ENCODE measurements at regions not wholly inside any gene's neighbourhood (a gene's known extent, or its start where the extent isn't known, plus 50 kb on each side); places are given as distances from the start of the nearest gene placed in this dataset.
"Not testable (repeated sequence)": the region's sequence is repeated elsewhere in the genome, so short reads cannot be mapped to it uniquely, and the experiment has no call there.

- Histone ChIP-seq H3K27ac (ENCODE audit: low read depth, low read length) (no peak overlapping the region), H3K4me1 (ENCODE audit: control insufficient read depth, insufficient read depth, low read length) (peaks cover 4% of the 10 kb centered on the region), H3K36me3 (ENCODE audit: control insufficient read depth, insufficient read depth, low read length) (no peaks in the 10 kb centered on the region), H3K4me3 (ENCODE audit: low read length) (no peak overlapping the region), H3K9ac (ENCODE audit: extremely low read depth, low read length, poor library complexity, severe bottlenecking) (no peak overlapping the region), H3K9me3 (ENCODE audit: control insufficient read depth, low read length) (no peaks in the 10 kb centered on the region), H3K27me3 (ENCODE audit: control insufficient read depth, insufficient read depth, low read length, poor library complexity, severe bottlenecking) (peaks cover 8% of the 10 kb centered on the region)
- Mint-ChIP-seq H3K27me3 (ENCODE audit: insufficient read depth) (peaks cover 23% of the 10 kb centered on the region), H3K9me3 (no peaks in the 10 kb centered on the region), H3K36me3 (ENCODE audit: low read depth) (no peaks in the 10 kb centered on the region), H3K4me1 (peaks cover 24% of the 10 kb centered on the region), H3K27ac (no peak overlapping the region), H3K4me3 (no peak overlapping the region)
- WGBS, 2 experiments (ENCODE audit: insufficient coverage in 1 of 2, insufficient read length in 1 of 2), result 67 to 86% methylated on average over 1 to 2 of the region's 2 CpGs
- TF ChIP-seq CTCF (conservative IDR thresholded peaks at IDR 0.05), result no peak
- no peak for DNase-seq
Measured at GRCh38 chr6:71681234-71681867, 205.0 kb upstream of the RIMS1 start.

- not testable (repeated sequence) for H3K9ac ChIP-seq (ENCODE audit: extremely low read depth, low read length, poor library complexity, severe bottlenecking); H3K4me1 ChIP-seq (ENCODE audit: control insufficient read depth, insufficient read depth, low read length); H3K4me3 ChIP-seq (ENCODE audit: low read length); H3K27ac ChIP-seq (ENCODE audit: low read depth, low read length); H3K27me3 ChIP-seq (ENCODE audit: control insufficient read depth, insufficient read depth, low read length, poor library complexity, severe bottlenecking); H3K27ac Mint-ChIP-seq; H3K36me3 ChIP-seq (ENCODE audit: control insufficient read depth, insufficient read depth, low read length); H3K27me3 Mint-ChIP-seq (ENCODE audit: insufficient read depth); H3K4me3 Mint-ChIP-seq; H3K9me3 ChIP-seq (ENCODE audit: control insufficient read depth, low read length); DNase-seq; H3K36me3 Mint-ChIP-seq (ENCODE audit: low read depth); H3K9me3 Mint-ChIP-seq; H3K4me1 Mint-ChIP-seq
- WGBS, 2 experiments (ENCODE audit: insufficient coverage in 1 of 2, insufficient read length in 1 of 2), result 88 to 95% methylated on average over 9 to 23 of the region's 23 CpGs
Measured at GRCh38 chr6:71686021-71686677, 200.2 kb upstream of the RIMS1 start.

GRCh38 chr6:71698702-71699101 is 187.6 kb upstream of the RIMS1 start:
- H3K27me3 Mint-ChIP-seq (ENCODE audit: insufficient read depth), result no peaks in the 10 kb centered on the region
- H3K27ac Mint-ChIP-seq, result no peak overlapping the region
- no peak for DNase-seq
- no peaks in the 10 kb centered on the region for H3K27me3 ChIP-seq (ENCODE audit: control insufficient read depth, insufficient read depth, low read length, poor library complexity, severe bottlenecking)
- H3K4me1 Mint-ChIP-seq, result no peaks in the 10 kb centered on the region
- H3K4me3 ChIP-seq (ENCODE audit: low read length), result no peak overlapping the region
- H3K36me3 ChIP-seq (ENCODE audit: control insufficient read depth, insufficient read depth, low read length), result no peaks in the 10 kb centered on the region
- WGBS, 2 experiments (ENCODE audit: insufficient coverage in 1 of 2, insufficient read length in 1 of 2), result 93% methylated on average over 2 of the region's 2 CpGs; no CpG with 5 or more reads in 1 of the 2 experiments
- no peak overlapping the region for H3K9ac ChIP-seq (ENCODE audit: extremely low read depth, low read length, poor library complexity, severe bottlenecking)
- no peaks in the 10 kb centered on the region for H3K36me3 Mint-ChIP-seq (ENCODE audit: low read depth)
- peaks cover 5% of the 10 kb centered on the region for H3K9me3 ChIP-seq (ENCODE audit: control insufficient read depth, low read length)
- H3K4me1 ChIP-seq (ENCODE audit: control insufficient read depth, insufficient read depth, low read length), result no peaks in the 10 kb centered on the region
- H3K4me3 Mint-ChIP-seq, result no peak overlapping the region
- H3K9me3 Mint-ChIP-seq, result peaks cover 2% of the 10 kb centered on the region
- H3K27ac ChIP-seq (ENCODE audit: low read depth, low read length), result no peak overlapping the region
- TF ChIP-seq CTCF (conservative IDR thresholded peaks at IDR 0.05), result no peak
